Sigmoid colon (tissue), 6 donors: ENCODE measurements at regions not wholly inside any gene's neighbourhood (a gene's known extent, or its start where the extent isn't known, plus 50 kb on each side); places are given as distances from the start of the nearest gene placed in this dataset.

Experiments used
- DNase-seq: peaks from one replicate; pipeline ENCODE4 v3.0.0-alpha.2; 2019
- H3K27ac ChIP-seq, 4 donors: fragments of 200-600 bp; sonication (generic); one replicate each; pipeline ENCODE4 v1.5.1; 2016 to 2019; ENCODE audit warnings: mild to moderate bottlenecking in 1 of 4
- H3K27me3 ChIP-seq, 3 donors: fragments of 200-600 bp; sonication (generic); one replicate each; pipeline ENCODE4 v1.5.1; 2019; ENCODE audit warnings: mild to moderate bottlenecking in 1 of 3
- H3K36me3 ChIP-seq, 4 donors: fragments of 200-600 bp; sonication (generic); one replicate each; pipeline ENCODE4 v1.5.1; 2016 to 2019
- H3K4me1 ChIP-seq, 4 donors: fragments of 200-600 bp; sonication (generic); one replicate each; pipeline ENCODE4 v1.5.1; 2017 to 2019
- H3K4me3 ChIP-seq, 4 donors: fragments of 200-600 bp; sonication (generic); one replicate each; pipeline ENCODE4 v1.5.1; 2017 to 2019; ENCODE audit warnings: mild to moderate bottlenecking in 2 of 4, moderate library complexity in 1 of 4
- H3K9me3 ChIP-seq, 4 donors: fragments of 200-600 bp in 3 of 4; sonication (generic) in 3 of 4; one replicate each; pipeline versions ENCODE4 v1.5.1 to v1.6.1; 2013 to 2019
- CTCF ChIP-seq, 4 experiments: fragments of 450-650 bp in 3 of 4; fragments of 200-600 bp in 1 of 4; IDR thresholded peaks; one replicate each; pipeline ENCODE4 v1.5.1; 2016 to 2019; ENCODE audit warnings: antibody characterized with exemption in 4 of 4, mild to moderate bottlenecking in 3 of 4, moderate library complexity in 2 of 4
- EP300 ChIP-seq, 4 donors: sonication (generic); formaldehyde crosslinking; IDR thresholded peaks; one replicate each; pipeline ENCODE4 v1.6.1; 2017; ENCODE audit warnings: antibody characterized with exemption in 4 of 4
- POLR2A ChIP-seq, 2 donors: fragments of 450-650 bp; IDR thresholded peaks; one replicate each; pipeline ENCODE4 v1.6.1; 2016; ENCODE audit warnings: antibody characterized with exemption in 2 of 2, mild to moderate bottlenecking in 2 of 2, moderate library complexity in 2 of 2
- POLR2AphosphoS5 ChIP-seq, 4 donors: sonication (generic); formaldehyde crosslinking; IDR thresholded peaks; one replicate each; pipeline ENCODE4 v1.6.1; 2017; ENCODE audit warnings: antibody characterized with exemption in 4 of 4
- WGBS, 2 donors: extraction: QIAGEN DNeasy Blood & Tissue Kit; methylation state at CpG; one replicate each; pipeline ENCODE4 v1.1.7; 2013; 5-methylcytosine and 5-hydroxymethylcytosine counted together
- intact Hi-C: fragments of 100-400 bp; cut with DNase I; formaldehyde crosslinking; loops from one replicate; pipeline ENCODE4 v1.15.1; 2023
- donor health status: healthy with polysubstance abuse.
- donor health status: healthy.

GRCh38 chr15:39181056-39181747 lies 399.7 kb upstream of the THBS1 start:
- Histone ChIP-seq H3K27me3 (no peaks in the 10 kb centered on the region), H3K4me3 (no peak overlapping the region), H3K9me3 (no peaks in the 10 kb centered on the region), H3K4me1 (peaks cover 0 to 26% (median 20%) of the 10 kb centered on the region in 4 donors), H3K36me3 (no peaks in the 10 kb centered on the region), H3K27ac (peak overlapping the region in 3 of 4 donors; percentile 19 to 34 (median 21))
- 55 to 60% methylated on average over 1 of the region's 1 CpG for WGBS, 2 donors
- DNase-seq: no peak
- intact Hi-C loops: no loop called here
- TF ChIP-seq CTCF (IDR thresholded peaks at IDR 0.05) (no peak), POLR2A (IDR thresholded peaks at IDR 0.05) (no peak), EP300 (IDR thresholded peaks at IDR 0.05) (no peak), POLR2AphosphoS5 (IDR thresholded peaks at IDR 0.05) (no peak)

GRCh38 chr15:39181940-39182339 lies 398.9 kb upstream of the THBS1 start:
- intact Hi-C loops: no loop called here
- H3K36me3 ChIP-seq: no peaks in the 10 kb centered on the region
- H3K4me1 ChIP-seq: peaks cover 0 to 26% (median 20%) of the 10 kb centered on the region in 4 donors
- peak overlapping the region in 1 of 4 donors; percentile 34 for H3K27ac ChIP-seq
- no peaks in the 10 kb centered on the region for H3K9me3 ChIP-seq
- TF ChIP-seq POLR2AphosphoS5 (IDR thresholded peaks at IDR 0.05) (no peak), CTCF (IDR thresholded peaks at IDR 0.05) (no peak), POLR2A (IDR thresholded peaks at IDR 0.05) (no peak), EP300 (IDR thresholded peaks at IDR 0.05) (no peak)
- H3K4me3 ChIP-seq: no peak overlapping the region
- no peaks in the 10 kb centered on the region for H3K27me3 ChIP-seq
- 16 to 69% methylated on average over 2 of the region's 2 CpGs for WGBS, 2 donors
- no peak for DNase-seq

GRCh38 chr15:39183164-39183881 lies 397.6 kb upstream of the THBS1 start:
- no peak for TF ChIP-seq EP300 (IDR thresholded peaks at IDR 0.05)
- TF ChIP-seq POLR2AphosphoS5 (IDR thresholded peaks at IDR 0.05): peak in 2 of 4 donors; percentile 12 to 14
- Histone ChIP-seq H3K27me3 (no peaks in the 10 kb centered on the region), H3K4me1 (peaks cover 0 to 26% (median 20%) of the 10 kb centered on the region in 4 donors), H3K4me3 (no peak overlapping the region), H3K9me3 (no peaks in the 10 kb centered on the region), H3K36me3 (no peaks in the 10 kb centered on the region), H3K27ac (no peak overlapping the region)
- WGBS, 2 donors: 92 to 93% methylated on average over 1 of the region's 1 CpG
- intact Hi-C loops: no loop called here
- DNase-seq: no peak

GRCh38 chr15:39184701-39185390 lies 396.0 kb upstream of the THBS1 start:
- 89 to 90% methylated on average over 4 of the region's 4 CpGs for WGBS, 2 donors
- H3K27ac ChIP-seq: no peak overlapping the region
- no peak overlapping the region for H3K4me3 ChIP-seq
- DNase-seq: no peak
- H3K9me3 ChIP-seq: no peaks in the 10 kb centered on the region
- TF ChIP-seq POLR2AphosphoS5 (IDR thresholded peaks at IDR 0.05) (no peak), CTCF (IDR thresholded peaks at IDR 0.05) (no peak), POLR2A (IDR thresholded peaks at IDR 0.05) (no peak), EP300 (IDR thresholded peaks at IDR 0.05) (no peak)
- no peaks in the 10 kb centered on the region for H3K27me3 ChIP-seq
- intact Hi-C loops: no loop called here
- peaks cover 0 to 19% (median 14%) of the 10 kb centered on the region in 4 donors for H3K4me1 ChIP-seq
- no peaks in the 10 kb centered on the region for H3K36me3 ChIP-seq

- Histone ChIP-seq H3K4me3 (no peak overlapping the region), H3K4me1 (no peaks in the 10 kb centered on the region), H3K27ac (no peak overlapping the region), H3K27me3 (no peaks in the 10 kb centered on the region), H3K9me3 (no peaks in the 10 kb centered on the region), H3K36me3 (no peaks in the 10 kb centered on the region)
- no peak for DNase-seq
- 22 to 54% methylated on average over 1 of the region's 1 CpG for WGBS, 2 donors
- intact Hi-C loops: no loop called here
- TF ChIP-seq CTCF (IDR thresholded peaks at IDR 0.05): no peak
- TF ChIP-seq POLR2A (IDR thresholded peaks at IDR 0.05): no peak
- no peak for TF ChIP-seq POLR2AphosphoS5 (IDR thresholded peaks at IDR 0.05)
- TF ChIP-seq EP300 (IDR thresholded peaks at IDR 0.05): no peak
Measured at GRCh38 chr15:39188314-39188713, 392.6 kb upstream of the THBS1 start.
